H9 (cell line): ENCODE measurements at regions not wholly inside any gene's neighbourhood (a gene's known extent, or its start where the extent isn't known, plus 50 kb on each side); places are given as distances from the start of the nearest gene placed in this dataset.
A peak's percentile ranks its signal among the peaks of the same experiment; 100 is the strongest.

ENCODE experiments used
- DNase-seq: peaks from one replicate; pipeline ENCODE4 v3.0.0-alpha.2; 2017
- H2AFZ ChIP-seq: one replicate; pipeline ENCODE4 v1.6.1; 2013; ENCODE audit warnings: mild to moderate bottlenecking, low read length, control low read depth, moderate library complexity
- H2AK5ac ChIP-seq: 2 replicates; pipeline ENCODE4 v1.6.1; 2013; ENCODE audit warnings: low read length, control low read depth, mixed read lengths; ENCODE audit not compliant: insufficient read length
- H2BK120ac ChIP-seq: one replicate; pipeline ENCODE4 v1.6.1; 2013; ENCODE audit warnings: low read depth, mild to moderate bottlenecking, low read length, control low read depth, inconsistent platforms; ENCODE audit not compliant: poor library complexity, severe bottlenecking
- H2BK12ac ChIP-seq: 2 replicates; pipeline ENCODE4 v1.6.1; 2013; ENCODE audit warnings: low read length, control low read depth, mixed read lengths, low read depth; ENCODE audit not compliant: insufficient read length
- H2BK15ac ChIP-seq: 2 replicates; pipeline ENCODE4 v1.6.1; 2013; ENCODE audit warnings: low read depth, low read length, control low read depth
- H2BK20ac ChIP-seq: one replicate; pipeline ENCODE4 v1.6.1; 2013; ENCODE audit warnings: low read depth, mild to moderate bottlenecking, low read length, control low read depth, inconsistent platforms; ENCODE audit not compliant: poor library complexity, severe bottlenecking
- H2BK5ac ChIP-seq: 2 replicates; pipeline ENCODE4 v1.6.1; 2013; ENCODE audit warnings: low read length, control low read depth, mixed read lengths; ENCODE audit not compliant: insufficient read length
- H3K14ac ChIP-seq: 2 replicates; pipeline ENCODE4 v1.6.1; 2013; ENCODE audit warnings: low read length, control low read depth; ENCODE audit not compliant: insufficient read depth
- H3K18ac ChIP-seq: 2 replicates; pipeline ENCODE4 v1.6.1; 2013; ENCODE audit warnings: low read depth, mild to moderate bottlenecking, mixed read lengths, low read length, control low read depth; ENCODE audit not compliant: insufficient read length
- H3K23ac ChIP-seq: 2 replicates; pipeline ENCODE4 v1.6.1; 2013; ENCODE audit warnings: low read length, control low read depth, mixed read lengths, low read depth; ENCODE audit not compliant: insufficient read length
- H3K23me2 ChIP-seq: 2 replicates; pipeline ENCODE4 v1.6.1; 2013; ENCODE audit warnings: low read depth, mild to moderate bottlenecking, mixed read lengths, low read length, control low read depth; ENCODE audit not compliant: insufficient read length, poor library complexity, severe bottlenecking
- H3K27ac ChIP-seq: 2 replicates; pipeline ENCODE4 v1.5.1; 2013; ENCODE audit warnings: low read length, control low read depth, mixed read lengths, low read depth; ENCODE audit not compliant: insufficient read length
- H3K27me3 ChIP-seq: 2 replicates; pipeline ENCODE4 v1.6.1; 2013; ENCODE audit warnings: low read length, control low read depth, inconsistent platforms; ENCODE audit not compliant: insufficient read depth
- H3K4ac ChIP-seq: 2 replicates; pipeline ENCODE4 v1.6.1; 2013; ENCODE audit warnings: low read depth, mild to moderate bottlenecking, control low read depth, inconsistent platforms, low read length, moderate library complexity
- H3K4me1 ChIP-seq: 2 replicates; pipeline ENCODE4 v1.6.1; 2013; ENCODE audit warnings: low read length, control low read depth, inconsistent platforms; ENCODE audit not compliant: insufficient read depth
- H3K4me2 ChIP-seq: 2 replicates; pipeline ENCODE4 v1.6.1; 2013; ENCODE audit warnings: low read length, control low read depth, mixed read lengths; ENCODE audit not compliant: insufficient read length, insufficient read depth
- H3K56ac ChIP-seq: 2 replicates; pipeline ENCODE4 v1.6.1; 2013; ENCODE audit warnings: low read depth, mild to moderate bottlenecking, mixed read lengths, low read length, control low read depth; ENCODE audit not compliant: insufficient read length
- H3K79me1 ChIP-seq: 2 replicates; pipeline ENCODE4 v1.6.1; 2013; ENCODE audit warnings: low read depth, mild to moderate bottlenecking, moderate library complexity, low read length, control low read depth, inconsistent platforms; ENCODE audit not compliant: insufficient read depth, poor library complexity, severe bottlenecking
- H3K79me2 ChIP-seq: 2 replicates; pipeline ENCODE4 v1.6.1; 2013; ENCODE audit warnings: low read length, control low read depth, inconsistent platforms; ENCODE audit not compliant: insufficient read depth
- H3K9ac ChIP-seq: 2 replicates; pipeline ENCODE4 v1.6.1; 2013; ENCODE audit warnings: low read length, control low read depth, mixed read lengths; ENCODE audit not compliant: insufficient read length; ENCODE audit errors: extremely low read depth
- H3K9me3 ChIP-seq: one replicate; pipeline ENCODE4 v1.6.1; 2013; ENCODE audit warnings: low read depth, low read length, inconsistent platforms; ENCODE audit not compliant: control insufficient read depth
- H3T11ph ChIP-seq: one replicate; pipeline ENCODE4 v1.6.1; 2013; ENCODE audit warnings: mild to moderate bottlenecking, low read length, control low read depth, inconsistent platforms
- H4K20me1 ChIP-seq: one replicate; pipeline ENCODE4 v1.6.1; 2013; ENCODE audit not compliant: control insufficient read depth, insufficient read length, insufficient read depth
- H4K5ac ChIP-seq: 2 replicates; pipeline ENCODE4 v1.6.1; 2013; ENCODE audit warnings: low read depth, mild to moderate bottlenecking, mixed read lengths, low read length, control low read depth; ENCODE audit not compliant: insufficient read length
- H4K8ac ChIP-seq: replicated peaks from 2 replicates; pipeline ENCODE4 v1.6.1; 2013; ENCODE audit warnings: low read length, control low read depth, mixed read lengths, low read depth; ENCODE audit not compliant: insufficient read length
- H4K91ac ChIP-seq: 2 replicates; pipeline ENCODE4 v1.6.1; 2013; ENCODE audit warnings: low read depth, mild to moderate bottlenecking, moderate library complexity, mixed read lengths, low read length, control low read depth; ENCODE audit not compliant: insufficient read length
- H3K27ac Mint-ChIP-seq, 3 experiments: 2 replicates in 2 of 3; 3 replicates in 1 of 3; pipeline ENCODE4 v1.8.0; 2020 to 2021; ENCODE audit warnings: mixed read lengths in 3 of 3, mild to moderate bottlenecking in 1 of 3, moderate library complexity in 1 of 3
- H3K27me3 Mint-ChIP-seq: 2 replicates; pipeline ENCODE4 v1.8.0; 2021; ENCODE audit warnings: low read depth, mild to moderate bottlenecking, moderate library complexity, mixed read lengths
- H3K36me3 Mint-ChIP-seq, 3 experiments: 2 replicates in 2 of 3; 3 replicates in 1 of 3; pipeline ENCODE4 v1.8.0; 2020 to 2021; ENCODE audit warnings: low read depth in 3 of 3, mixed read lengths in 3 of 3; ENCODE audit not compliant: insufficient read depth in 1 of 3
- H3K4me1 Mint-ChIP-seq, 2 experiments: 2 replicates each; pipeline ENCODE4 v1.8.0; 2020; ENCODE audit warnings: mixed read lengths in 2 of 2
- H3K4me3 Mint-ChIP-seq, 2 experiments: 2 replicates in 1 of 2; 3 replicates in 1 of 2; pipeline ENCODE4 v1.8.0; 2020 to 2021; ENCODE audit warnings: mild to moderate bottlenecking in 2 of 2, mixed read lengths in 2 of 2, moderate library complexity in 1 of 2
- H3K9me3 Mint-ChIP-seq, 2 experiments: 2 replicates in 1 of 2; 3 replicates in 1 of 2; pipeline ENCODE4 v1.8.0; 2020; ENCODE audit warnings: mild to moderate bottlenecking in 2 of 2, mixed read lengths in 2 of 2, moderate library complexity in 1 of 2
- WGBS: extraction: QIAGEN DNeasy Blood & Tissue Kit; methylation state at CpG from one replicate; pipeline ENCODE4 v1.1.7; 2013; ENCODE audit warnings: missing lambda C conversion rate, low lambda C conversion rate, mixed read lengths; ENCODE audit not compliant: insufficient read length; ENCODE audit errors: extremely low coverage; 5-methylcytosine and 5-hydroxymethylcytosine counted together
- TF ChIP-seq, protein P1 (sequence below): fragments of 200-600 bp; sonication (generic); conservative IDR thresholded peaks from 3 replicates; pipeline ENCODE4 v1.8.0; 2021; ENCODE audit warnings: antibody characterized with exemption, mild to moderate bottlenecking

DNA sequence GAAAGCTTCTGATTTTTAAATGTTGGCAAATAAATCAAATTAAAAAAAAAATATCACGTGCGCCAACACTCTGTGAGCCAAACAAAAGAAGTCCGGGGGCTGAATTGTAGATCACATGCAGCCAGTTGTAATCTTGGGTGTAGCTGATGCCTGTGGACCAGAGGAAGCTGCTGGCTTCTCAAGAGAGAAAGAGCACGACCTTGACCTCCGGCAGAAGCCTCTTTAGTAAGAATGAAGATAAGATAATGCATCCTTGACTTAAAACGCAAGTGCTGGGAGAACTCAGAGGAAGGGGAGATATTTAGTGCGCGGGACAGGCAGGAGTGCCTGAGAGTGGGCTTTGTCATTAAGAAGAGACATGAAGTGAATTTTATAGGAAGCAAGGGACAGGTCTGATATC is 162.8 kb upstream of the TBX3 start:
- no peak overlapping the region for H2AFZ ChIP-seq
- Mint-ChIP-seq H3K36me3 (no peaks in the 10 kb centered on the region), H3K9me3 (no peaks in the 10 kb centered on the region), H3K4me1 (peaks cover under 1% of the 10 kb centered on the region in 2 experiments; a peak in 2 of 4 replicates), H3K27ac (peak overlapping the region in 1 of 3 experiments; percentile 4; a peak in 1 of 7 replicates), H3K4me3 (no peak overlapping the region), H3K27me3 (no peaks in the 10 kb centered on the region)
- H2BK5ac ChIP-seq, result no peak overlapping the region
- H3K56ac ChIP-seq, result no peak overlapping the region
- H3K9ac ChIP-seq, result no peak overlapping the region
- no peak overlapping the region for H3T11ph ChIP-seq
- no peaks in the 10 kb centered on the region for H3K79me1 ChIP-seq
- no peak overlapping the region for H3K27ac ChIP-seq
- WGBS, result no CpG with 5 or more reads among the region's 8 CpGs
- H2BK120ac ChIP-seq, result no peak overlapping the region
- no peaks in the 10 kb centered on the region for H3K79me2 ChIP-seq
- no peak overlapping the region for H4K5ac ChIP-seq
- H3K27me3 ChIP-seq, result no peaks in the 10 kb centered on the region
- H4K8ac ChIP-seq, result no peak overlapping the region
- no peaks in the 10 kb centered on the region for H3K9me3 ChIP-seq
- H3K4me2 ChIP-seq, result no peak overlapping the region
- H3K14ac ChIP-seq, result no peak overlapping the region
- H4K91ac ChIP-seq, result no peak overlapping the region
- H3K23me2 ChIP-seq, result no peaks in the 10 kb centered on the region
- no peaks in the 10 kb centered on the region for H3K4me1 ChIP-seq
- H2BK15ac ChIP-seq, result no peak overlapping the region
- no peak overlapping the region for H2AK5ac ChIP-seq
- no peak overlapping the region for H2BK12ac ChIP-seq
- no peak for DNase-seq
- H4K20me1 ChIP-seq, result no peaks in the 10 kb centered on the region
- no peak overlapping the region for H3K18ac ChIP-seq
- H2BK20ac ChIP-seq, result no peak overlapping the region
- no peak overlapping the region for H3K4ac ChIP-seq
- H3K23ac ChIP-seq, result no peak overlapping the region
- TF ChIP-seq, protein P1, sequence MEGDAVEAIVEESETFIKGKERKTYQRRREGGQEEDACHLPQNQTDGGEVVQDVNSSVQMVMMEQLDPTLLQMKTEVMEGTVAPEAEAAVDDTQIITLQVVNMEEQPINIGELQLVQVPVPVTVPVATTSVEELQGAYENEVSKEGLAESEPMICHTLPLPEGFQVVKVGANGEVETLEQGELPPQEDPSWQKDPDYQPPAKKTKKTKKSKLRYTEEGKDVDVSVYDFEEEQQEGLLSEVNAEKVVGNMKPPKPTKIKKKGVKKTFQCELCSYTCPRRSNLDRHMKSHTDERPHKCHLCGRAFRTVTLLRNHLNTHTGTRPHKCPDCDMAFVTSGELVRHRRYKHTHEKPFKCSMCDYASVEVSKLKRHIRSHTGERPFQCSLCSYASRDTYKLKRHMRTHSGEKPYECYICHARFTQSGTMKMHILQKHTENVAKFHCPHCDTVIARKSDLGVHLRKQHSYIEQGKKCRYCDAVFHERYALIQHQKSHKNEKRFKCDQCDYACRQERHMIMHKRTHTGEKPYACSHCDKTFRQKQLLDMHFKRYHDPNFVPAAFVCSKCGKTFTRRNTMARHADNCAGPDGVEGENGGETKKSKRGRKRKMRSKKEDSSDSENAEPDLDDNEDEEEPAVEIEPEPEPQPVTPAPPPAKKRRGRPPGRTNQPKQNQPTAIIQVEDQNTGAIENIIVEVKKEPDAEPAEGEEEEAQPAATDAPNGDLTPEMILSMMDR, result no peak
